ENCODE measurements at regions not wholly inside any gene's neighbourhood (a gene's known extent, or its start where the extent isn't known, plus 50 kb on each side); places are given as distances from the start of the nearest gene placed in this dataset.
"Not testable (repeated sequence)": the region's sequence is repeated elsewhere in the genome, so short reads cannot be mapped to it uniquely, and the experiment has no call there.

DNA sequence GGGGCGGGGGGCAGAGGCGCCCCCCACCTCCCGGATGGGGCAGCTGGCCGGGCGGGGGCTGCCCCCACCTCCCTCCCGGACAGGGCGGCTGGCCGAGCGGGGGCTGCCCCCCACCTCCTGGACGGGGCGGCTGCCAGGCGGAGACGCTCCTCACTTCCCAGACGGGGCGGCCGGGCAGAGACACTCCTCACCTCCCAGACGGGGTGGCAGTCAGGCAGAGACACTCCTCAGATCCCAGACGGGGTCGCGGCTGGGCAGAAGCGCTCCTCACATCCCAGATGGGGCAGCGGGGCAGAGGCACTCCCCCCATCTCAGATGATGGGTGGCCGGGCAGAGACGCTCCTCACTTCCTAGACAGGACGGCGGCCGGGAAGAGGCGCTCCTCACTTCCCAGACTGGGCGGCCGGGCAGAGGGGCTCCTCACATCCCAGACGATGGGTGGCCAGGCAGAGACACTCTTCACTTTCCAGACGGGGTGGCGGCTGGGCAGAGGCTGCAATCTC lies 240.1 kb downstream of the NPIPA7 start:
- DNase-seq, result not testable (repeated sequence)

DNA sequence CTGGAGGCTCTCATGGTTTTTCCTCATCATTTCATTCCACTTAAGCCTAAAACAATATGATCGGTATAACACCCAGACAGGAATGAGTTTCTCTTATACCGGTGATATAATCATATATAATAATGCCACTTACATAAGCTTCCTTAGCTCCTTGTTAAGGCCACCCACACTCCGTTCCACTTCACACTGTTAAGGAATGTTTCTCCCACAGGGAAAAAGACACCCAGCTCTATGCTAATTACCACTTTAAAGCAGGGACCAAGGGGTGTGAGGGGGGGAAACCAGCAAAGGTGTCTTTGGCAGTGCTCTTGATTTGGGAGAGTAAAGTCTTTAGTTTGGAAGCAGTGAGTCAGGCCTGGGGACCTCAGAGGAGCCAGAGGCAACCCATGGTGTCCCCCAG lies 245.4 kb downstream of the NPIPA7 start:
- DNase-seq, result not testable (repeated sequence)

DNA sequence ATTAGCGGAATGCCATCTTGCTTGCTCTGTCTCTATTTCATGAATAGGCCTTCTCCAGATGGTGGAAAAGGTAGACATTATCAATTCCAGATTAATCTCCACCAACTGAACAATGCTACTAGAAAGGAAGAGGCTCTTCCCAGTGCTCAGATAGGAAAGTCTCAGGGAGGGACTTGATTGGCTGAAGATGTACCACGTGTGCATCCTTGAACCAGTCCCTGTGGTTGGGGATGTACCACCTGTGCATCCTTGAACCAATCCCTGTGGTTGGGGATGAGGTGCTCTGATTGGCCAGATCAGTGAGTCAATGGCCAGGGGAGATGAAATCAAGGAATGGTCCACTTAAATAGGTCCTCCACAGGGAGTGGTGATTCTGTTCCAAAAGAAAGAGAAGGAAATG lies 246.2 kb downstream of the NPIPA7 start:
- not testable (repeated sequence) for DNase-seq

DNA sequence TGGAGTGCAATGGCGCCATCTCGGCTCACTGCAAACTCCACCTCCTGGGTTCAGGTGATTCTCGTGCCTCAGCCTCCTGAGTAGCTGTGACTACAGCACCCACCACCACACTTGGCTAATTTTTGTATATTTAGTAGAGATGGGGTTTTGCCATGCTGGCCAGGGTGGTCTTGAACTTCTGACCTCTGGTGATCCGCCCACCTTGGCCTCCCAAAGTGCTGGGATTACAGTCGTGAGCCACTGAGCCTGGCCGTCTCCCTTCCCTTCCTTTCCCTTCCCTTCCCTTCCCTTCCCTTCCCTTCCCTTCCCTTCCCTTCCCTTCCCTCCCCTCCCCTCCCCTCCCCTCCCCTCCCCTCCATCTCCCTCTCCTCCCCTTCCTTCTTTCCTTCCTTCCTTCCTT lies 248.9 kb downstream of the NPIPA7 start:
- DNase-seq, result not testable (repeated sequence)

DNA sequence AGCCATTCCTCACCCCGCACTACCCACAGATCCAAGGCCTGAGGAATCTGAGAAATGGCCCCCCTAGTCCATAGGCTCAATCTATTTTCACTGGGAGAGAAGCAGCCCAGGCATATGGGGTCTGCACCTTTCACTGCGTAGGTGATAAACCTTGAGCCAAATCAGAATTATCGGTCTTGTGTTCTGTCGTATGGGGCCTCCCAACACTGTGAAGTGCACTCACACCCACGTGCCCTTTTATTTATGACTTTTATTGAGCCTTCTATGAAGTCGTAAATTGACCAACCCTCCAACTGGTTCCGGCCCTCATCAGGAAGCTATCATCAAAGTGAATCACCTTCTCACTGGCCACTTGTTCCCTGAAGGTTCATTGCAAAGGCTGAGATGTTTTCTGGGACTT lies 259.3 kb downstream of the NPIPA7 start:
- not testable (repeated sequence) for DNase-seq

DNA sequence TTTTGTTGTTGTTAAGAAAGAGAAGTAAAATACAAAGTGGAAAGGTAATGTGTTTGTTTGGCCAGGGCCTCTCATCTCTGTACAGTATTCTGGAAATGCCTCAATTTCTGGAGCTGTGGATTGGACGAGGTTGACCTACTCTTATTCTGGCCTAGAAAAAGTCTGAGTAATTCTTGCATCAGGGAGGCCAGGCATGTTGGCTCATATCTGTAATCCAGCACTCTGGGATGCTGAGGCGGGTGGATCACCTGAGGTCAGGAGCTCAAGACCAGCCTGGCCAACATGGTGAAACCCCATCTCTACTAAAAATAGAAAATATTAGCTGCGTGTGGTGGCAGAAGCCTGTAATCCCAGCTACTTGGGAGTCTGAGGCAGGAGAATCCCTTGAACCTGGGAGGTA lies 259.8 kb downstream of the NPIPA7 start:
- not testable (repeated sequence) for DNase-seq

DNA sequence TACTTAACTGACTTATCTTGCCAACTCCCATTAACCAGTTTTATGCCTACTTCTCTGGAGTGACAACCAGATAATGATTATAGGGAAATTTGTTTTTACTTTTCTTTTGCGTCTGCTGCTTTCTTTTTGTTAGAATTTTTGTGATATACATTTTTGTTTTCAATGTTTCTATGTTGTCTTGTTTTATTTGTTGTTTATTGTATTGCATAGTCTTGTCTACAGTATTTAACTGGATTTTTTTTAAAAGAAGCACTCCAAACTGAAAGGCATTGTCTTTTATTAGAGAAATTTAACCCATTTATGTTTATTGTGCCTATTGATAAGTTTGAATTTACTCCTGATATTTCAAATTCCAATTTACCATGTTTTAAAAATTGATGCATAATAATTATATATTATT lies 264.9 kb downstream of the NPIPA7 start:
- not testable (repeated sequence) for DNase-seq

DNA sequence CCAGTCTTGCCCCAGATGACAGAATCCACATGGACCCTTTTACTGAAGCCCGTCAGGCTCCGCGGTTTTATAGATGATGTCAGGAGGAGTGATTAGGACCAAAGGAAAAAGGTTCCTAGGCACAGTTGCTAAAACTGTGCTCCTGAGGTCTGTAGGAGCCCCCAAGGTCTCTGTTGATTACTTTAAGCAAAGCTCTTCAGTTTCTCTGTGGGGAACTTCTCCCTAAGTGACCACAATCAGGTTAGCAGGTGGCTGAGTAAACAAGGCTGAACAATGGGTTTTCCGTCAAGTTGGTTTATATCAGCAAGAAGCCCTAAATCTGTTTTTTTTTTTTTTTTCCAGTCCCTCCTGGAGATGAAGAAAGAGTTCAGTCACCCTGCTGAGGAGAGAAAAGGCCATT lies 269.1 kb downstream of the NPIPA7 start:
- not testable (repeated sequence) for DNase-seq

DNA sequence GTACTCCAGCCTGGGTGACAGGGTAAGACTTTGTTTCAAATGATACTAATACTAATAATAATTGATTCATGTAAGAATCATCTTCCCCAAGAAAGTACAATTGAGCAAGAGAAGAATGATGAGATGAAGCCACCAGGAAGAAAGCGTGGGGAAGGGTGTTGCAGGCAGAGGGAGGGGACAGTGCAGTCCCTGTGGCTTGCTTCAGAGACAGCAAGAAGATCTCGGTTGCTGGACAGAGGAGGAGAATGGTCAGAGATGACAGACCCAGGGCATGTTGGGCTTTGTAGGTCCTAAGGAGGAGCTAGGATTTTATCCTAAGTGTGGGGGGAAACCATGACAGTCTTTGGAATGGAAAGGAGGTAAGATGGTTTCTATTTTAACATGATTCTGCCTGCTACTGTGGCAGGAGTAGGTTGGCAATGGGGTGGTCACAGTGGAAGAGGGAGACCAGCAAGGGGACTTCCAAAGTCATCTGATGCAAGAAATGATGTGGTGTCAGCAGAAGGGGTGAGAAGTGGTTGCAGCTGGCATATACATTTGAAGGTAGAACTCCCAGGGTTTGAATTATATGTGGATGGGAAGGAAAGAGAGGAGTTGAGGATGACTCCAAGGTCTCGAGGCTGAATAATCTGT lies 293.4 kb downstream of the NPIPA7 start:
- not testable (repeated sequence) for DNase-seq

DNA sequence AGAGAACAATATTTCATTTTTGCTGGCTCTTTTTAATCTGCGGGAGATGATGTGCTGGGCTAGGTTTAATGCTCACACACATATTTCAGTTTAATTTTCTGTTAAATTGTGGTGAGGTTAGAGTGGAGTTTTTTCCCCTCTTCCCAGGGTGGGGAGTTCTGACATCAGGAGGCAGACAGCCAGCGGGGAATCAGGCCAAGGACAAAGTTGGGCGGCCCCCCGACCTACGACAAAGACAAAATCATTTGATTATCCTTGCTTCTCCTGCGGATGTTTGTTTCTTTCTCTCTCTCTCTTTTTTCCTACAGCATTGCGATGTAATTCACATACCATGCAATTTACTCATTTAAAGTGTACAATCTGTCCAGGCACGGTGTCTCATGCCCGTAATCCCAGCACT lies 295.9 kb downstream of the NPIPA7 start:
- DNase-seq, result not testable (repeated sequence)

DNA sequence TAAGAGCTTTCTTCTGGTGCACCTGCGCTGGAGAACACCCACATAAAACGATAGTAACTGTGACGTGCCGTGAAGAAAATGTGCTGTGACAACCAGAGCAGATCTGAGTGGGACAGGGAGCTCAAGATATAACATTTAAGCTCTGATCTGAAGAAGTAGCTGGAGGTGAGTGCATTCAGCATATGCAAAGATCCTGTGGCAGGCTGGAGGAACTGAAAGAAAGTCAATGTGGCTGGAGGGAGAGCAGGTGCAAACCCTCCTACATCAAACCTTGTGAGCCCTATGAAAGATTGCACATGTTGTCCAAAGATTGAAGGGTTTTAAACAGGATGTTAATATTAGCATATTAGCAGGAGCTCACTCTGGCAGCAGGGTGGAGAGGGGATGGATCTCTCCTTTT lies 342.9 kb downstream of the NPIPA7 start:
- not testable (repeated sequence) for DNase-seq

DNA sequence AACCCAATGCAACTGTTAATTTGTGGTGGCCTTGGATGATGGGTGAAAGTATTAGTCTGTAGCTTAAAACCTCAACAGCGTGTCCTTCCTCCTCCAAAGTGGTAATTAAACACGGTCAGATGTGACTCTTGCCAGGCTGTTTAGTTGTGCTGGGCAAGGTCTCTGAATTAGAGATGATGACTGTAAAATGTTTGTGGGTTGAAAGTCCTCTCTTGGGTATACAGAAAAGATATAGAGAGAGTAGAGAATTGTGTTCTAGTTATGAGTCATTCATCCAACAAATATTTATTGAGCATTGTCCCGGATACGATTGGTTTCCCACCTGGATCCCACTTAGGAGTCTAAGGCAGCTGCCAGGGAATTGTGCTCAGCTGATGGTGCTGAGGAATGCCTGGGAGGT lies 343.7 kb downstream of the NPIPA7 start:
- DNase-seq, result not testable (repeated sequence)

DNA sequence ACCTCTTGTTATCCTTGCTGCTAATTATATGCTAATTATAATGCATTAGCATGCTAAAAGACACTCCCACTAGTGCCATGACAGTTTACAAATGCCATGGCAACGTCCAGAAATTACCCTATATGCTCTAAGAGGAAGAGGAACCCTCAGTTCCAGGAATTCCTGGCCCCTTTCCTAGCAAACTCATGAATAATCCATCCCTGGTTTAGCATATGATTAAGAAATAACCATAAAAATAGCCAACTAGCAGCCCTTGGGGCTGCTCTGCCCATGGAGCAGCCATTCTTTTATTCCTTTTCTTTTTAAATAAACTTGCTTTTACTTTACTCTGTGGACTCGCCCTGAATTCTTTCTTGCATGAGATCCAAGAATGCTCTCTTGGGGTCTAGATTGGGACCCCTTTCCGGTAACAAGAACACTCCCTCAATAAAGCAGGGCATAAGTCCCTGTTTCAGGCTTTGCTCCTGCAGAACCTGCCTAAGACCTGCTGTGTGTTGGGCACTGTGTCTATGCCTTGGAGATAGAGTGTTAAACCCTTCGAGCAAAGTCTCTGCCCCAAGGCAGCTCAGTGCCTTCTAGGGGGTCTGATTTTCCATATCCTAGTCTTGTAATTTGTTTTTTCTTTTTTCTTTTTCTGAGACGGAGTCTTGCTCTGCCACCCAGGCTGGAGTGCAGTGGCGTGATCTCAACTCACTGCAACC lies 345.0 kb downstream of the NPIPA7 start:
- DNase-seq, result not testable (repeated sequence)

DNA sequence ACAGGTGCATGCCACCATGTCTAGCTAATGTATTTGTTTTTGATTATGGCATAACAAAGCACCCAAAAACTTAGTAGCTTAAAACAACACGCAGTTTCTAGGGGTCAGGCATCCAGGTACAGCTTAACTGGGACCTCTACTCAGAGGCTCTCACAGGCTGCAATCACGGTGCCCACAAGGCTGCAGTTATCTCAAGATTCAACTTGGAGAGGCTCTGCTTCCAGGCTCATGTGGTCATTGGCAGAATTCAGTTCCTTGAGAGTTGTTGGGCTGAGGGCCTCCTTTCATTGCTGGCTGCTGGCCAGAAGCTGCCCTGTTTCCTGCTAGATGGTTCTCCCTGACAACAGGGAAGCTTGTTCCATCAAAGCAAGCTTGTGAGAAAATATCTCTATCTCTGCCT lies 348.1 kb downstream of the NPIPA7 start:
- DNase-seq, result not testable (repeated sequence)

DNA sequence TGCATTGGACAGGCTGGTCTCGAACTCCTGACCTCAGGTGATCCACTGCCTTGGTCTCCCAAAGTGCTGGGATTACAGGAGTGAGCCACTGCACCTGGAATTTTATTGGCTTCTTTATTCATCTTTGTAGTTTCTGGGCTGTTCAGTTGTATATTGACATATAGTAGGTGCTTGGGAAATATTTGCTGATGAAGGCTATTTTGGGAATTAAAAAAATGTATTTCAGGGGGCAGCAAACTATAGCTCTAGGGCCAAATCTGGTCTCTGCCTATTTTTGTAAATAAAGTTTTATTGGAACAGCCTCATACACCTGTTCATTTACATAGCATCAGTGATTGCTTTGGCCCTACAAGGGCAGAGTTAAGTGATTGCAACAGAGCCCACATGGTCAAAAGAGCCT lies 363.6 kb downstream of the NPIPA7 start:
- DNase-seq, result not testable (repeated sequence)

DNA sequence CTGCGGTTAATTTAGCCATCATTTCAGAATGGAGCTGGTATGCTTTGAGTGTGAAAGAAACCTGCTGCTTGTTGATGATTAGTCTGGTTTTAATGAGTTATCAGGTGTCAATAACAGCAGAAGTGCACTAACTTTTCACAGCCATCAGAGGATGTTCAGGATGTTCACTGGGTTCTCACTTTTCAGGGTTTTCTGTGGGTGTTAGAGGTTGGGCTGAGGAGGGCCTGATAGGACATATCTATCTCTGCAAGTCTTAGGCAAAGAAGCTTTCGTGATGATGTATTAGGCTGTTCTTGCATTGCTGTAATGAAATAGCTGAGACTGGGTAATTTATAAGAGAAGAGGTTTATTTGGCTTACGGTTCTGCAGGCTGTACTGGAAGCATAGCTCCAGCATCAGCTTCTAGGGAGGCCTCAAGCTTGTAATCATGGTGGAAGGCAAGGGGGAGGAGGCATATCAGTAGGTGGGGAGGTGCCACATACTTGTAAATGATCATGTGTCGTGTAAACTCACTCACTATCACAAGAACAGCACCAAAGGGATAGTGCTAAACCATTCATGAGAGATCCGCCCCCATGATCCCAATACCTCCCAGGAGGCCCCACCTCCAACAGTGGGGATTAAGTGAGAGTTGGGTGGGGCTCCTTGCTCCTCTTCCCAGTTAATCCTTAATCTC lies 376.2 kb downstream of the NPIPA7 start:
- DNase-seq, result not testable (repeated sequence)

DNA sequence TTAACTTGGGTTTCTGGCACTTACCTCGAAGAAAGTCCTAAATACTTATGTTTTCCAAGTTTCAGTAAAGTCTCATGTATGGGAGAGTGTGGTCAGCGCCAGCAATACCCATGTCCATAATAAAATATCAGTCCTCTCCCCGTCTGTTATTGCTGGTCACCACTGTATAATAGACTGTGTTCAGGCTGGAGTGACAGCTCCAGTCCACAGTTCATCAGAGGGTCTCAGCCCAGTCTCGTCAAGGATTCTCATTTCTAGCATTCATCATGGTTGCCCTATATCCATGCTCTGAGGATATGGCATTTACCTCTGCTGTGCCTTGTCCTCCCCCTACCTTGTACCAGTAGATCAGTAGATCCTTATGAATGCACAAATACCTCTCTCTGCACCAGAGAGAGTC lies 384.5 kb downstream of the NPIPA7 start:
- DNase-seq, result no peak

DNA sequence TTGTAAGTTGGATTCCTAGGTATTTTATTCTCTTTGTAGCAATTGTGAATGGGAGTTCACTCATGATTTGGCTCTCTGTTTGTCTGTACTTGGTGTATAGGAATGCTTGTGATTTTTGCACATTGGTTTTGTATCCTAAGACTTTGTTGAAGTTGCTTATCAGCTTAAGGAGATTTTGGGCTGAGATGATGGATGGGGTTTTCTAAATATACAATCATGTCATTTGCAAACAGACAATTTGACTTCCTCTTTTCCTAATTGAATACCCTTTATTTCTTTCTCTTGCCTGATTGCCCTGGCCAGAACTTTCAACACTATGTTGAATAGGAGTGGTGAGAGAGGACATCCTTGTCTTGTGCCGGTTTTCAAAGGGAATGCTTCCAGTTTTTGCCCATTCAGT lies 391.8 kb downstream of the NPIPA7 start:
- not testable (repeated sequence) for DNase-seq

DNA sequence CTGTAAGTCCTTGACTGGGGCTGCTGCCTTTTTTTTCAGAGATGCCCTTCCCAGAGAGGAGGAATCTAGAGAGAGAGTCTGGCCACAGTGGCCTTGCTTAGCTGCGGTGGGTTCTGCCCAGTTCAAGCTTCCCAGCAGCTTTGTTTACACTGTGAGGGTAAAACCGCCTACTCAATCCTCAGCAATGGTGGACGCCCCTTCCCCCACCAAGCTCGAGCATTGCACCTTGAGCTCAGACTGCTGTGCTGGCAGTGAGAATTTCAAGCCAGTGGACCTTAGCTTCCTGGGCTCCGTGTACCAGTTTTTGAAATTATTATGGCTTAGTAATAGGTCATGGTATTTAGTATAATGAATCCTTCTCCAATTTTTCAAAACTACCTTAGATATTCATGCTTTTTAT lies 395.4 kb downstream of the NPIPA7 start:
- no peak for DNase-seq

DNA sequence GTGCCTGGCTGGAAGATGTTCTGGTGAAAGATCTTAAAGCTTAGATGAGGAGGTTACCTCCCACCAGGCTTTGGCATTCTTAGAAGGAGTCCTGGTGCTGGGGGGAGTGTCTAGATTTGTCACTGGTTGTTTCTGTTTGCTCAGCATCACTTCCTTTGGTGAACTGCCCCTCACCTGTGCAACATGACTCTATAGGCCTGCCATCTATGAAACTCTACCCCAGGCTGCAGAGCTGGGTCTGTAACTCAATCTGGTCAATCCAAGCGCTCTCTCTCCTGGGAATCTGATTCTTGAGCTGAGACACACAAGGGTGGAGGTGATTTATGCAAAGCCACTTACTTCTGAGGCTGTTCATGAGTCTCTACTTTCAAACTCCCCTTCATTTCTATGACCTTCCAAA lies 399.4 kb downstream of the NPIPA7 start:
- DNase-seq, result peak; percentile 17

DNA sequence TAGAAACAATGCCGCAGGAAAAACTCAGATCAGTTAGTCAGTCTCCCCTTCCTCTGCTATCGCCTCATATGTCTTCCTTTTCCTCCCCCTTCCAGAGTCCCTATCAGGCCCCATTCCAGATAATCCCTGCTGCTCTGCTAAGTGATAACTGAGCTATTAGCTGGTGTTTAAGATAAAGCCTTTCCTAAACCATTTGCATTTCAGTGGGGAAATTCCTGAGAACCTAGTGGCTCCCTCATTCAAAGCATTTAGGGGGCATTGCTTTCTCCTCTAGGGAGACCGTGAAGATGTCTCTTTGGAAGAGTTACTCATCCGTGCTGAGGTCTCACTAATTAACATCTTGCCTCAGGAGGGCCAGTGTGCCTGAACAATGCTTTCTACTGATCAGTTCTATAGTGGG lies 401.6 kb downstream of the NPIPA7 start:
- DNase-seq, result no peak

DNA sequence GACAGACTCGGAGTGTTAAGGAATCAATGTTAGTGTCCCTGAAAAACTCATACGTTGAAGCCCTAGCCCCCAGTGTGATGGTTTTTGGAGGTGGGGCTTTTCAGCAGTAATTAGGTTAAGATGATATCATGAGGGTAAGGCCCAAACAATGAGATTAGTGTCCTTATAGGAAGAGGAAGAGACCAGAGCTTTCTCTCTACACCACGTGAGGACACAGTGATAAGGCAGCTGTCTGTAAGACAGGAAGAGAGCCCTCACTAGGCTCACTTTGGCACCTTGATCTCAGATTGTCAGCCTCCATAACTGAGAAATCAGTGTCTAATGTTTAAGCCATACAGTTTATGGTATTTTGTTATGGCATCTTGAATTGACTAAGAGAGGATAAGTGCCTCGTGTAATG lies 403.2 kb downstream of the NPIPA7 start:
- DNase-seq, result no peak

DNA sequence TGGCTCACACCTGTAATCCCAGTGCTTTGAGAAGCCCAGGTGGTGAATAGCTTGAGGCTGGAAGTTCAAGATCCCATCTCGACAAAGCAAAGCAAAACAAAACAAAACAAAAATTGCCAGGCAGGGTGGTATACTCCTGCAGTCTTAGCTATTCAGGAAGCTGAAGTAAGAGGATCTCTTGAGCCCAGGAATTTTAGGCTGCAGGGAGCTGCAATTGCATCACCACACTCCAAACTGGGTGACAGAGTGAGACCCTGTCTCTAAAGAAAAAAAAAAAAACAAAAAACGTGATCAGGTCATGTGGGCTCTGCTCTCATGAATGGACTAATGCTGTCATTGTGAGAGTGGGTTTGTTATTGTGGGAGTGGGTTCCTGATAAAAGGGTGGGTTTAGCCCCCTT lies 409.1 kb downstream of the NPIPA7 start:
- DNase-seq, result no peak

Data from renal pelvis (tissue), 1 donor.